ENCODE measurements at regions not wholly inside any gene's neighbourhood (a gene's known extent, or its start where the extent isn't known, plus 50 kb on each side); places are given as distances from the start of the nearest gene placed in this dataset.

DNA sequence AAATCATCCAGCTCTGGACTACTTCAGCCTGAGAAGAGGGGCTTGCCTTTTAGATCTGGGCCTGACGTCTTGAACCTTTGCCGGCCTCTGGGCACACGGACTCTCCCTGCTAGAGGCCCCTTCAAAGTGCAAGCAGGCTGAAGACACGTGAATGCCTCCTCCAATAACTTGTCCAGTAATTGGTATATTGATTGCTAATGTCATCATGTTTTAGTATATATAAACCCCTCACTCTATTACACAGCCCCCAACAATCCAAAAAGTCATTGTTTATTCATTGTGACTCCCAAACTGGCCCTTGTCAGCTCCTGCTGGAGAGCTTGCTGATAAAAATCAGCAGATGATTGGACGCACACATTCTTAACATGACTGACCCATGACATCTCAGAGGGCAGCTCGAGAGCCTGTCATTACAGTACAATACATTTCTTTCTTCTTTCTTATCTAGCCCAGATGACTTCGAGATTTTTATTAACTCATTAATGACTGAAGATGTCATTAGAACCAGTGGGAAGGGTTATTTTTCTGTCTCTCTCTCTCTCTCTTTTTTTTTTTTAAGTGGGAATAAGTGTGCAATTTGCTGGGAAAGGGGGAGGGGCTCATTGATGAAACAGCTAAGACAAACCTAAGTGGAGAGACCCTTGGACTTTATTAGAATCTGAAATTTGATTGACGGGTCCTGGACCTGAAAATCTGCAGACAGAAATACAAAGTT is 65.5 kb upstream of the NR2F2 start:
- Histone ChIP-seq H3K36me3 (ENCODE audit: control insufficient read depth in 1 of 2, insufficient read depth in 2 of 2, low read length in 2 of 2) (no peaks in the 10 kb centered on the region), H3K9ac (ENCODE audit: low read depth in 1 of 2, low read length in 2 of 2) (no peak overlapping the region), H3K4me3 (ENCODE audit: low read depth in 1 of 2, low read length in 2 of 2) (no peak overlapping the region), H3K9me3 (ENCODE audit: control insufficient read depth in 1 of 2, low read length in 2 of 2) (no peaks in the 10 kb centered on the region), H3K27me3 (ENCODE audit: control insufficient read depth in 1 of 2, insufficient read depth in 2 of 2, low read length in 2 of 2) (no peaks in the 10 kb centered on the region), H3K4me1 (ENCODE audit: control insufficient read depth in 1 of 2, insufficient read depth in 2 of 2, low read length in 2 of 2) (peaks cover 0 to 9% of the 10 kb centered on the region in 2 donors), H3K27ac (ENCODE audit: low read depth, low read length) (no peak overlapping the region)

DNA sequence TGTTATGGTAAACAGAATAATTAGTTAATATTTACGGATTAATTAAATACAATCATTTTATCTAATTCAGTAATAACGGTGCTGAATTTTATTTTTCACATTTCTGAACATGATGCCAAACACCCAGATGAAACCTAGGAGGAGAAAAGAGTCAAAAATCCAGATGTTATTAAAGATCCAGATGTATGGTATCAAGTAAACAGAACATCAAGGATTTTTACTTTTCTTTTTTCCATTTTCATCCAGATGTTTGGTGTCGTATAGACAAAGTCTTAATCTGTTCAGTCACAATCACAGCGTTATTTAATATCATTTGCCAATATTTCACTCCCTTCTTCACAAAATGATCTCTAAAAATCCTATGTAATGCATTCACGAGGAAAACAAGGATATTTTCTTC is 64.0 kb upstream of the NR2F2 start:
- H3K27me3 ChIP-seq (ENCODE audit: control insufficient read depth in 1 of 2, insufficient read depth in 2 of 2, low read length in 2 of 2), result no peaks in the 10 kb centered on the region
- no peaks in the 10 kb centered on the region for H3K9me3 ChIP-seq (ENCODE audit: control insufficient read depth in 1 of 2, low read length in 2 of 2)
- H3K36me3 ChIP-seq (ENCODE audit: control insufficient read depth in 1 of 2, insufficient read depth in 2 of 2, low read length in 2 of 2), result no peaks in the 10 kb centered on the region
- no peak overlapping the region for H3K9ac ChIP-seq (ENCODE audit: low read depth in 1 of 2, low read length in 2 of 2)
- no peak overlapping the region for H3K27ac ChIP-seq (ENCODE audit: low read depth, low read length)
- no peak overlapping the region for H3K4me3 ChIP-seq (ENCODE audit: low read depth in 1 of 2, low read length in 2 of 2)
- peaks cover 0 to 9% of the 10 kb centered on the region in 2 donors for H3K4me1 ChIP-seq (ENCODE audit: control insufficient read depth in 1 of 2, insufficient read depth in 2 of 2, low read length in 2 of 2)

DNA sequence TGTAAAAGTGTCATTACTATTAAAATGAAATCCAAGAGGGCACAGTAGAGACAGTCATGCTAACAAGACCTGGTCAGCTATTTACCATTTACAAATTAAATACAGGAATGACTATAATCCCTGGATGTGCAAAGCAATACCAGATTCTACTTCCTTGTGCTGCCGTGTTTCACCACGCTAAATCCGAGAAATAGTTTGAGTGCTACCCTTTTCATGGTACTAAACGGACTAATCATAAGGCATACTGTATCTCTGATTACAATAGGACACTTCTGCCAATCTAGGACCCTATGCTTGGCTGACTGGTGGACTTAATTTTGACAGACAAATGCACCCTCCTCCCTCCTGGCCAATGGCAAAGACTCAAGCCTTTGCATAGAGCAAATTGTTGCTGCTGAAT is 63.0 kb upstream of the NR2F2 start:
- Histone ChIP-seq H3K27me3 (ENCODE audit: control insufficient read depth in 1 of 2, insufficient read depth in 2 of 2, low read length in 2 of 2) (no peaks in the 10 kb centered on the region), H3K4me1 (ENCODE audit: control insufficient read depth in 1 of 2, insufficient read depth in 2 of 2, low read length in 2 of 2) (peaks cover 0 to 9% of the 10 kb centered on the region in 2 donors), H3K9ac (ENCODE audit: low read depth in 1 of 2, low read length in 2 of 2) (no peak overlapping the region), H3K36me3 (ENCODE audit: control insufficient read depth in 1 of 2, insufficient read depth in 2 of 2, low read length in 2 of 2) (no peaks in the 10 kb centered on the region), H3K9me3 (ENCODE audit: control insufficient read depth in 1 of 2, low read length in 2 of 2) (no peaks in the 10 kb centered on the region), H3K27ac (ENCODE audit: low read depth, low read length) (no peak overlapping the region), H3K4me3 (ENCODE audit: low read depth in 1 of 2, low read length in 2 of 2) (no peak overlapping the region)

DNA sequence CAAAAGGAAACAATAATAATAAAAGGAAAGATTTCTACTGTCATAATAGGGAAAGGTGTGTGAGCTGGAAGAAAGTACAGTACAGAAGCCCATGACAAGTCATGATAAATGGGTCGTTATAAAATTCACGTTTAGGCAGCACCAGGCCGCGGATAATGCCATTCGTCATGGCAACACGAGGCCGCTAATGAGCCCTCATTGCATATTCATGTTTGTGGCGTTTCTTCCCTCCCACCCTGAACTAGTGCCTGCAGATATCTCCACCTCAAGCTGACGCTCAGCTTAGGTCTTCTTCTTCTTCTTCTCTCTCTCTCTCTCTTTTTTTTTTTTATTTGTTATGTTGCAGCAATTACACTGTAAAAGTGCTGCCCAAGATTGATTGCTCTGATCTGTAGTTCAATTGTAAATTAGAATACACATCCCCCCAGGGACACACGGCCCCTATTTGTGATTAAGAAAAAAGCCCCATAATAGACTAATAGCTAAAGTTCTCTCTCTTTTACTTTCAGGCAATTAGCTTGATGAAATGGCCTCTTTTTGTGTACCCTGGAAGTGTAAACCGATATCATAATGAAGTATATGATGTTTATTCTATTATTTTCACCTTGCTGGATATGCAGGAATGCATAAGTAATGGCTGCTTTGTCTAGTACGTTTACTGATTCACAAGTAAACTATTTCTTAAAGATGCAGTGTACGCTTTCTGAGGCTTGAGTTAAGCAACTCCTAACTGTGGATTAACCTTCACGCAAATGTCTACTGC is 61.9 kb upstream of the NR2F2 start:
- H3K9ac ChIP-seq (ENCODE audit: low read depth in 1 of 2, low read length in 2 of 2), result no peak overlapping the region
- H3K9me3 ChIP-seq (ENCODE audit: control insufficient read depth in 1 of 2, low read length in 2 of 2), result no peaks in the 10 kb centered on the region
- no peak overlapping the region for H3K4me3 ChIP-seq (ENCODE audit: low read depth in 1 of 2, low read length in 2 of 2)
- no peak overlapping the region for H3K27ac ChIP-seq (ENCODE audit: low read depth, low read length)
- no peaks in the 10 kb centered on the region for H3K27me3 ChIP-seq (ENCODE audit: control insufficient read depth in 1 of 2, insufficient read depth in 2 of 2, low read length in 2 of 2)
- H3K36me3 ChIP-seq (ENCODE audit: control insufficient read depth in 1 of 2, insufficient read depth in 2 of 2, low read length in 2 of 2), result no peaks in the 10 kb centered on the region
- peaks cover 0 to 9% of the 10 kb centered on the region in 2 donors for H3K4me1 ChIP-seq (ENCODE audit: control insufficient read depth in 1 of 2, insufficient read depth in 2 of 2, low read length in 2 of 2)

DNA sequence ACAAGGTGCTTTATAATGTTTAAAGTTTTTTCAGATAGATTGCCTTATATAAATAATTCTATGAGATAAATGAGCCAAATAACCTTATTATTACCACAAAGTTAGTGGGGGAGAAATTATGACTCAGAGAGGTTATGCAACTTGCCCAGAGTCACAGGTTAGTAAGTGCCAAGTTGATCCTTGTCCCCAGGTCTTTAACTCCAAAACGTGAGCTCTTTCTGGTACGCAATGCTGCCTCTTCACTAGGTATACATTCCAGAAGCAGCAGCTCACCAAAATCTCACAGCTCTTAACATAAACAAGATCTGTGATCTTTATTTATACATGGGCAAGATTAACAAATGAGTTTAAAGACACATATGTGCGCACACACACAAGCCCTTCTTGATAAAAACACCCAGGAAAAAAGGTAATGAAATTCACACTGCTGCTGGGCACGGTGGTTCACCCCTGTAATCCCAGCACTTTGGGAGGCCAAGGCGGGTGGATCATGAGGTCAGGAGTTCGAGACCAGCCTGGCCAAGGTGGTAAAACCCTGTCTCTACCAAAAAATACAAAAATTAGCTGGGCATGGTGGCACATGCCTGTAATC is 59.8 kb upstream of the NR2F2 start:
- Histone ChIP-seq H3K27ac (ENCODE audit: low read depth, low read length) (no peak overlapping the region), H3K36me3 (ENCODE audit: control insufficient read depth in 1 of 2, insufficient read depth in 2 of 2, low read length in 2 of 2) (no peaks in the 10 kb centered on the region), H3K9me3 (ENCODE audit: control insufficient read depth in 1 of 2, low read length in 2 of 2) (no peaks in the 10 kb centered on the region), H3K27me3 (ENCODE audit: control insufficient read depth in 1 of 2, insufficient read depth in 2 of 2, low read length in 2 of 2) (no peaks in the 10 kb centered on the region), H3K9ac (ENCODE audit: low read depth in 1 of 2, low read length in 2 of 2) (no peak overlapping the region), H3K4me1 (ENCODE audit: control insufficient read depth in 1 of 2, insufficient read depth in 2 of 2, low read length in 2 of 2) (no peaks in the 10 kb centered on the region), H3K4me3 (ENCODE audit: low read depth in 1 of 2, low read length in 2 of 2) (no peak overlapping the region)

DNA sequence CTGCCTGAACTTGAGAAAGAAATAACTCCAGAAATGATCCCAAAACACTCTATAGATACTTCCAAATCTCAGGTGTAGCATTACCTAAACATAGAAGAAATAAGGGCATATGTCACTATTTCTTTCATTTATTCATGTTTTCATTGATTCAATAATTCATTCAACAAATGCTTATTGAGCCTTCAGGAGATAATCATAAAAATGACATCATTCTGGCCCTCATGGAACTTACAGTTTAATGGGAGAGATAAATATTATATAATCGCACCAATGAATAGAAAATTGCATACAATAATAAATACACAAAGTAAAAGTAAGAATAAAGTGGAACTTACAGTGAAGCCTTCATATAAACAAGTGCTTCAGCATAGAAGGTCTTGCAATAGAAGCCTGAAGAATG is 58.1 kb upstream of the NR2F2 start:
- Histone ChIP-seq H3K4me1 (ENCODE audit: control insufficient read depth in 1 of 2, insufficient read depth in 2 of 2, low read length in 2 of 2) (no peaks in the 10 kb centered on the region), H3K36me3 (ENCODE audit: control insufficient read depth in 1 of 2, insufficient read depth in 2 of 2, low read length in 2 of 2) (no peaks in the 10 kb centered on the region), H3K27ac (ENCODE audit: low read depth, low read length) (no peak overlapping the region), H3K4me3 (ENCODE audit: low read depth in 1 of 2, low read length in 2 of 2) (no peak overlapping the region), H3K9me3 (ENCODE audit: control insufficient read depth in 1 of 2, low read length in 2 of 2) (no peaks in the 10 kb centered on the region), H3K27me3 (ENCODE audit: control insufficient read depth in 1 of 2, insufficient read depth in 2 of 2, low read length in 2 of 2) (no peaks in the 10 kb centered on the region), H3K9ac (ENCODE audit: low read depth in 1 of 2, low read length in 2 of 2) (no peak overlapping the region)

DNA sequence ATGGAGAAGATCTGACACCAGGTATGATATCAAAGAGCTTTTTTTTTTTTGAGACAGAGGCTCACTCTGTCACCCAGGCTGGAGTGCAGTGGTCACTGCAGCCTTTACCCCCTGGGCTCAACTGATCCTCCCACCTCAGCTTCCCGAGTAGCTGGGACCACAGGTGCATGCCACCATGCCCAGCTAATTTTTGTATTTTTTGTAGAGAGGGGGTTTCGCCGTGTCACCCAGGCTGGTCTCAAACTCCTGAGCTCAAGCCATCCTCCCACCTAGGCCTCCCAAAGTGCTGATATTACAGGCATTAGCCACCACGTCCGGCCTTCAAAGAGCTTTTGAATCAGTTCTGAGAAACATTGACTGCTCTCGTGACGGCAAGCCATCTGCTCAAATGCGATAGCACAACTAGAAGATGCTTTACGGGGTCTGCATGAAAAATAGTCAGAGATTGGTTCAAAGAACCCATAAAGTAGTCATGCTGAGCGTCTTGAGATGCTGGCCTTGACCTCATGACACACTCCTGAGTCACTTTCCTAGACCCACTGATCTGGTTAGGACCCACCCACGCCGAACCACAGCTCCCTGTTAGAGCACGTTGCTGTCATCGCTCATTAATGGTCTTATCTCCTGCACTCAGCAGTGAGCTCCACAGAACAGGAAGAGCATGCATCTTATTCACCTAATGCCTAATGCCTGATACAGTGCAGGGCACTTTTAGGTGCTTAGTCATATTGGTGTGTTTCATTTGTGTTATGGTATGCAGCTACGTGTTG is 57.0 kb upstream of the NR2F2 start:
- Histone ChIP-seq H3K9ac (ENCODE audit: low read depth in 1 of 2, low read length in 2 of 2) (no peak overlapping the region), H3K4me3 (ENCODE audit: low read depth in 1 of 2, low read length in 2 of 2) (no peak overlapping the region), H3K27ac (ENCODE audit: low read depth, low read length) (no peak overlapping the region), H3K9me3 (ENCODE audit: control insufficient read depth in 1 of 2, low read length in 2 of 2) (no peaks in the 10 kb centered on the region), H3K4me1 (ENCODE audit: control insufficient read depth in 1 of 2, insufficient read depth in 2 of 2, low read length in 2 of 2) (no peaks in the 10 kb centered on the region), H3K27me3 (ENCODE audit: control insufficient read depth in 1 of 2, insufficient read depth in 2 of 2, low read length in 2 of 2) (no peaks in the 10 kb centered on the region), H3K36me3 (ENCODE audit: control insufficient read depth in 1 of 2, insufficient read depth in 2 of 2, low read length in 2 of 2) (no peaks in the 10 kb centered on the region)

DNA sequence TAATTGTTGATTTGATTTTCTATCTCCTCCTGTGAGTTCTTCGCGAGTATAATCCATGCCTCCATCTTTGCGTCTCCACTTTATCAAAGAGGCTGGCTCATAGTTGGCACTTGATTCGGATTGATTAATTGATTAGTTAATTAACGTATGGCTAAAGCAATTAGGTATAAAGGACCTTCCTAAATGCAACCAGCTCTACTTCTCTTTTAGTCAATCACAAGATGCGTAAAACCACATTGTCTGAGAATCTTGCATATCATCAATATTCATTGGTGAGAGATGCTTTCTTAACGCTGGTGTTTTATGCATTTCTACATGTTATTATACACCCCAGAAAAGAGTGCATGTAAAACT is 56.4 kb upstream of the NR2F2 start:
- no peak overlapping the region for H3K27ac ChIP-seq (ENCODE audit: low read depth, low read length)
- no peak overlapping the region for H3K4me3 ChIP-seq (ENCODE audit: low read depth in 1 of 2, low read length in 2 of 2)
- no peaks in the 10 kb centered on the region for H3K36me3 ChIP-seq (ENCODE audit: control insufficient read depth in 1 of 2, insufficient read depth in 2 of 2, low read length in 2 of 2)
- H3K27me3 ChIP-seq (ENCODE audit: control insufficient read depth in 1 of 2, insufficient read depth in 2 of 2, low read length in 2 of 2), result no peaks in the 10 kb centered on the region
- H3K4me1 ChIP-seq (ENCODE audit: control insufficient read depth in 1 of 2, insufficient read depth in 2 of 2, low read length in 2 of 2), result no peaks in the 10 kb centered on the region
- no peak overlapping the region for H3K9ac ChIP-seq (ENCODE audit: low read depth in 1 of 2, low read length in 2 of 2)
- no peaks in the 10 kb centered on the region for H3K9me3 ChIP-seq (ENCODE audit: control insufficient read depth in 1 of 2, low read length in 2 of 2)

DNA sequence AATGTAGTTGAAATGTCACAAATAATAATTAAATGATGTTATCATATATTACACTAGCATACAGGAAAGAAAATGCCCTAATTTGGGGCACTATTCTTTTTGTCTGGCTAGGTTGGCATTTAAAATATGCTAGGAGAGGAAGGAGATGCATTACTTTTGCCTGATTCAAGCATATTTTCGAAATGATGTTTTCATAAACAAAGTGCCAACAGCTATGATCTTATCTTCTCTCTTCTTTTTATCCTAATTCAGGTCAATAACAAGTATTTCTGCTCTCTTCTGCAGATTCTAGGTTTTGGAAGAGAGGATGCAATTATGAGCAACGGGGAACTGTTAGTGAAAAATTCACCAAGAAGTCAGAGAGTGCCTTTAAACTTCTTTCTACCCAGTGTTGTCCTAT is 55.8 kb upstream of the NR2F2 start:
- no peaks in the 10 kb centered on the region for H3K36me3 ChIP-seq (ENCODE audit: control insufficient read depth in 1 of 2, insufficient read depth in 2 of 2, low read length in 2 of 2)
- no peaks in the 10 kb centered on the region for H3K27me3 ChIP-seq (ENCODE audit: control insufficient read depth in 1 of 2, insufficient read depth in 2 of 2, low read length in 2 of 2)
- H3K9me3 ChIP-seq (ENCODE audit: control insufficient read depth in 1 of 2, low read length in 2 of 2), result no peaks in the 10 kb centered on the region
- no peak overlapping the region for H3K27ac ChIP-seq (ENCODE audit: low read depth, low read length)
- no peak overlapping the region for H3K9ac ChIP-seq (ENCODE audit: low read depth in 1 of 2, low read length in 2 of 2)
- no peaks in the 10 kb centered on the region for H3K4me1 ChIP-seq (ENCODE audit: control insufficient read depth in 1 of 2, insufficient read depth in 2 of 2, low read length in 2 of 2)
- no peak overlapping the region for H3K4me3 ChIP-seq (ENCODE audit: low read depth in 1 of 2, low read length in 2 of 2)

All from duodenal mucosa (tissue), 2 donors.